Activated naive CD8-positive, alpha-beta T cell treated with anti-CD3 and anti-CD28 coated beads, Interleukin-2, amount 50 U/mL, for 16 hours (primary cell): ENCODE measurements at regions not wholly inside any gene's neighbourhood (a gene's known extent, or its start where the extent isn't known, plus 50 kb on each side); places are given as distances from the start of the nearest gene placed in this dataset.

Experiments
- DNase-seq: peaks from one replicate; pipeline ENCODE4 v3.0.0-alpha.2; 2020; ENCODE audit warnings: low read depth, low spot score

DNA sequence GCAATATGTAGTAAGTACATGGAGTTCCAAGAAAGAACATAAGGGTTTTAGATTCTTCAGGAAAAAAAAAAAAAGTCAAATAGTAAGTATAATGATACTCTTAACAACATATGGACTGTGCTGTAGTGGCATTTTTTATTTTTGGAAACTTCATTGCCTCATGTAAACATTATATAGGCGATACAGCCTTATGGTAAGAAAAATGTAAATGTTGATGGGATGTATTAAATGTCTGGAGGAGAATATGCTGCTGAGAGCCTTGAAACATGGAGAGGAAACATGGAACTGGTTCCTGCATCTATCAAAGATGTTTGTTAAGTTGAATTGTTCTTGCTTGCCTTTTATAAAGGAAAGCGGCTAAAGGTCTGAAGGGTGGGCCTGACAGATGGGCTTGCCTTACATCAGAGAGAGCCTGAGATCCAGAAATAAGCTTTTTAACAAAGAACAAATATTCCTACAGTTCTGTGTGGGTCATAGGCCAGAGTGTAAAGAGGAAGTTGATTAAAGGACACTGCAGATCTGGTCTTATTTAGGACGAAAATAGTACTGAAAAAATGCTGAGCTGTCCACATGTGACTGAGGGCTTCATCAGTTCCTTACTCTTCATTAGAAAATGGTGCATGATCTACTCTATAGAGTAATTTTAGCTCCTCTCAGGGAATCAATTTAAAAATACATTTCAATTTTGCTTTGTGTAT lies 448.1 kb upstream of the DCN start:
- no peak for DNase-seq

DNA sequence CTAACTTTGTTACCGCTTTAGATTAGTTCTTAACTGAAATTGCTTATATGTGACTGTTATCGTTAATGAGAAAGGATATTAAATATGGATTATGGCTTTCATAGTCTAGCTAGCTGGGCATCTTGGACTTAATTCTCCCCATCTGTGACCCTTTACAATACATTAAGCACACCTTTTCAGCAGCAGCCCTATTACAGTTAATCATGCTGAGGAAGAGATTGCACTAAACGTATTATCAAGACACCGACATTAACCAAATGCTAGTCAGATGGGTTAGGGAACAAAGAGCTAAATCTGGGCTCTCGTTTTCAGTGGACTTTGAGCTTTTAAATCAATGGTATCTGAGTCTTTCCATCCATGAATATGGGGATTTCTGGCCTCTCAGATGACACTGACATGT lies 447.5 kb upstream of the DCN start:
- DNase-seq, result no peak

DNA sequence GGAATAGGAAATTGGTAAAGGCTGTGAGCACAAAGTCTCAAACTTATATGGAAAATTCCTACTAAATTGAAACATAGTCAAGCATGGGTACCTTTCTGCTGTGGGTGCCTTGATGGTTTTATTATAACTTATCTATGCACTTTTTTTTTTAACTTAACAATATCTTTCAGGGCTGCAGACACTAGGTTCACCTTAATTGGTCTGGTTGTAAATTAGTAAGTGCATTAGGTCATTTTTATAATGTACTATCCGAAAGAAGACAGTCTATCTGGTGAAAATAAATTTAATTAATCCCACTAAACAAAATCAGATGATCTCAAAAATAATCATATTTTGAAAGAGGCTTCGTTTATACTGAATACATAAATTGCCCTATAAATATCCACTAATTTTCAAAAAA lies 446.8 kb upstream of the DCN start:
- DNase-seq, result no peak

DNA sequence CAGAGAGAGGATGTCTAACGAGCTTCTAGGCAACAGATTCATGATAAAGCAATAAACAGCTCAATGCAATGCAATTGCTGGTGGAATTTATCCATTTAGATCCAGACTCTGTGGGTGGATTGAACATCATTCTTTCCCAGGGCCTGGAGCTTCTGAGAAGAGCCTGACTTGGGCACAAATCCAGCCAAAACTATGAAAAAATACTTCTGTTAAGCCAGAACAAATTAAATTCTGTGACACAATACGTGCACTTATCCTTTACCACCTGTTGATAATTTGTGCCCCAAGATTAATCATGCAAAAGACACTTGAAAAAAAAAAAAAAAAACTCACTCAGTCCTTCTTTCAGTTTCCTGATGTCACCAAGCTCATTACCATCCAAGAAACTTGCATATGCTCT lies 446.0 kb upstream of the DCN start:
- DNase-seq, result no peak

DNA sequence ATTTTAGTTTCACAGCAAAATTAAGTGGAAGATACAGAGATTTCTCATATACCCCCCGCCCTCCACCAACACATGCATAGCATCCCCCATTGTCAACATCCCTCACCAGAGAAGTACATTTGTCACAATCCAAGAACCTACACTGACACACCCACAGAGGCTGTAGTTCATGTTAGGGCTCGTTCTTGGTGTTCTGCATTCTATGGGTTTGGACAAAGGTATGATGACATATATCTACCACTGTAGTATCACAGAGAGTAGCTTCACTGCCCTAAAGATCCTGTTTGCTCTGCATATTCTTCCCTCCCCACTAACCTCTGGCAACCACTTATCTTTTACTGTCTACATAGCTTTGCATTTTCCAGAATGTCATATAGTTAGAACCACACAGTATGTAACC lies 444.6 kb upstream of the DCN start:
- DNase-seq, result no peak

DNA sequence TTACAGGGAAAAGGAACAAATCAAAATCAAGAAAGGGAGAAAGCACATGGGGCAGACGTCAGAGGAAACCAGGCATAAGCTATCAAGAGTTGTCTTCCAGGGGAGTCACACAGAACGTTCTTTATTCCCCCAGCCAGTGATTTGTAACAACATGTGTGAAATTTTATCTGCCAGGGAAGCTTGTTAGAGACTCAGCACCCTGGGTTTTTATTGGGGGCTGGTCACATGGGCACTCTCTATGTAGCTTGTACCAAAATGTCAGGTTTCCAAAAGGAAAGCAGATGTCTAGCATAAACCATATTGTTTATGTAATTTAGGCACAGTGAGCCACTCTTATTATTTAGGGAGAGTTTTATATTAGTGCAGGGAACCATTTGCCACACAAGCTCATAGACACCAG lies 440.4 kb upstream of the DCN start:
- no peak for DNase-seq

DNA sequence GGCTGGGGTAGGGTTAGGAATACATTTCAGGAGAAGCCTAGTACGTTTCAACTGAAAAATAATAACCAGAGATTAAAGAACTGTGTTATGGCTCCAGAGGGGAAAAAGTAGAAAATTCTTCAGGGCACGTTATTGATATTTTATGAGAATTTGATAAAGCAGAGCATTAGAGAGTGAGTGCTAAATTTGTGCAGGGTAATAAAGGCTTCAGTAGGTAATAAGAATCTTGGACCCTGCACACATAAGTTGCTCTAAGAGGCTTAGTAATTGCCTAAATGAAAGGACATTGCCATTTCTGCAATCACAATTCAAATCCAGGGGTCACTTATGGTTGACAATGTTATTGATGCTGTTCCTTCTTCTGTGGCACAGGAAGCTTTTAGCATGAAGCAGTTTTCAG lies 439.4 kb upstream of the DCN start:
- DNase-seq, result no peak

DNA sequence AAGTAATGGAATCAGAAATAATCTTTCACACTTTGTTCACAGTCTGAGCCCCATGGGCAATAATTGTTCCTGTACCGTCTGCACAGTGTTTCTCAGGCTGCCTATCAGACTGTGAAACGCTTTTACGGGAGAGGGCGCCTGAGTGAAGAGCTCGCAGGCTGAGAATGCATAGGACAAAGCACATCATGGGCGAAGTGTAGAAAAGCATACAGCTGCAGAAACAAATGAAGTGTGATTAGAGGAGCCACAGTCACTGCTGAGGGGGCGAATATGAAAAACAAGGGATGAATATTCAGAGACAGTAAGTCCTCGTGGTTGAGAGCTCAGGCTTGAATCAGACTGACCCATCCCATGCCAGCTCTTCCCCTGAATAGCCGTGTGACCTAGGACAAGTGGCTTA lies 438.4 kb upstream of the DCN start:
- no peak for DNase-seq

DNA sequence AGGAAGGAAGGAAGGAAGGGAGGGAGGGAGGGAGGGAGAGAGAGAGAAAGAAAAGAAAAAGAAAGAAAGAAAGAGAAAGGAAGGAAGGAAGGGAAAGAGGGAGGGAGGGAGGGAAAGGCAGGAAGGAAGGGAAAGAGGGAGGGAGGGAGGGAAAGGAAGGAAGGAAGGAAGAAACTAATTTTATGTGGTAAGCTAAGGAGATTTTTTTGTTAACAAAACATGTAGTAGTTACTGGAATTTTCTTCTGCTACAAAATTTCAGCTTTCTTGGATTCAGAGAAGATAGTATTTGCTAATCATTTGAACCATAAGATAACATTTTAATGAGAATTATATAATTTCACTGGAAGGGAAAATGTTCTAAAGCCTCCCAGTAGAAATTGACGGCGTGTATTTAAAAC lies 437.8 kb upstream of the DCN start:
- no peak for DNase-seq

DNA sequence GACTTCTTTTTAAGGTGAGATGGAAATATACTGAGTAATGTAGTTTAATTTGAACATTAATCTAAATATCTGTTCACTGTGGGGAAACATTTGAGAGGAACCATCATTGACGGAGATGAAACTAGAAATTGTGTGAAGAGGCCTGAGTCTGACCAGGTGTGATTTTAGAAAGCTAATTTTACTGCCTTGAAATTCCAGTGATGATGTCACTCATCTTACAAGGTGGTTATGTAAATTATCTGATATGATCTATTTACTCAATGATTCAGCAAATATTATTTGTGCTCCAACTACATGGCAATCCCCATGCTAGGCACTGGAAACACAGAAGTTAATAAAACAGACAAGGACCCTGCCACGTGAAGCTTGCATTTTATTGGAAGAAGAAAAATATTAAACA lies 435.7 kb upstream of the DCN start:
- DNase-seq, result no peak

DNA sequence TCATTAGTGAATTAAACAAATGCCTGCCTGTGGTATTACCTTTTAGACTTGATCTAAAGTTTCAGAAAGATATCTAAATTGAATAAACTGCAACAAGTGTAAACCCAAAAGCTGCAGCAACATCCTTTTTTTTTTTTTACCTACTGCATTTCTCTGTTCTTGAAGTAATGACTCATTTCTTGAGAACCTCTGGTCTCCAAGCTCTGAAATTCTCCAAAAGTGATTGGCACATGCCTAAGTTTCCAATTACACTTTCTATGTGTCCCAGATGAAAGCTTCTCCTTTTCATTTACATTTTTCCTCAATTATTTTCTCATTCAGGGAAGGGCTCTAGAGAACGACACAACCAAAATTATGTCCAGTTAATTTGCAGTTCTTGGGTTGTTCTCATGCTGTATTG lies 435.2 kb upstream of the DCN start:
- DNase-seq, result no peak

DNA sequence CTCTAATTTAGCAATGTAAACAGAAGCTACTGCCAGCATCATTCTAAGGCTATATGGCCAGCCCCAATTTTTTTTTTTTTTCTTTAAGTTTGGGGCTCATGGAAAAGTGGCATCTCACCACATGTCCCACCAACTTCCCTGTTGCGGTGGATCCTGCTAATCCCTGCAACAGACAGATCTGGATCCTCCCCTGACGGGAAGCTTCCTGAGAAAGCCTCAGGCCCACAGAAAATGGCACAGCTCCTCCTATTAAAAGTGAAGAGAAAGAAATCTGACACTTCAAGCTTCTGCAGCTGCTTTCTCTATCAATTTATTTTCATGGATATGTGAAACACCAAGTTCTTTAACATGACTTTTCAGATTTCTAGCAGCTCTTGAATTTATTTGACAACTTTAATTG lies 433.8 kb upstream of the DCN start:
- DNase-seq, result no peak

DNA sequence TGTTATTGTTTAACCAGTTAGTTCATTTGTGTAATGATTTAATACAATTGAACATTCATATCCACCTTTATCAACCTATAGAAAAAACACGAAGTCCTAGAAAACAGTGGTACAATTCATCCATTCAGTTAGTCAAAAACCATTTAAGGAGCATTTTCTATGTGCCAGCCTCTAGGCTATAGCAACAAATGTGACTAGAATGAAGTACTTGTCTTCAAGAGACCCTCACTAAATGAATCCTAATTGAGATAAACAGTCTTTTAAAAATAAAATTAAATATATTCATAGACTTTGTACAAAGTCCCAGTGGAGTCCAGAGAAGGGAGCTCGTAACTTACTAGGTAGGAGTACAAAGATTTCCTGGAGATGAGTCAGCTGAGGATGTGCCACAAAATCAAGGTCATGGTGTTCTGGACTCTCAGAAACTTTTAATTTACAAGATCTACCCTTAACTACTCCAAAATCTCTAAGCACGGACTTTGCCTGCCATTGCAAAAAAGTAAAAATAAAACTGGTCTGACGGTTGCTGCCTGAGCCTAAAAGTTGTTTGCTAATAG lies 430.7 kb upstream of the DCN start:
- no peak for DNase-seq

DNA sequence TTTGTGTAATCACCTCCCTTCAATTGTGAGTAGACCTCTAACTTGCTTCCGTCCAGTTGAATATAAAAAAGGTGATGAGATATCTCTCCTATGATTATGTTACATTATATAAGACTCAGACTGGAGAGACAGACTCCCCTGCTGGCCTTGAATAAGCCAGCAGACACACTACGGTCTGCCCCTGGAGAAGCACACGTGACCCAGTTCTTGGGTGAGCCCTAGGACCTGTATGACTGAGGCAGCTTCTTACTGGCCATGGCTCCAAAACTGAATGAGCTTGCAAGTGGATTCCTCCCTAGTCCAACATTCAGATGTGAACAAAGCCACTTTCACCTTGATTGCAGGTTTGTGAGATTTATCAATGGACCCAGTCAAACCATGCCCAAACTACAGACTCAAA lies 427.9 kb upstream of the DCN start:
- DNase-seq, result no peak

DNA sequence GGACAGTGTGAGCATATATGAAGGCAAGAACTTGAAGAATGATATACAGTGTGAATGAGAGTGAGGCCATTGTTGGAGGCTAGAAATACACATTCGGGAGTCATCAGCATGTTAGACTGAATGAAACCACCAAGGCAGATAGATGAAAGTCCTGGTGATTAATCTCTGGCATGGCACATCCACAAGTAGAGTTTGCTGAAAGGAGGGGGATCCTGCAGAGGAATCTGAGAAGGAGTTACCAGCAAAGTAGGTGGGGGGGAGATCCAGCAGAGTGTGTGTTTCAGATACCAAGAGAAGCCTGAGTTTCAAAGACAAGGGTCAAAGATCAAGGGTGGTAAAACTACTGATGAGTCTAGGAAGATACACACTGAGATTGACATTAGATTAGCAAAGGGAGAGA lies 426.7 kb upstream of the DCN start:
- DNase-seq, result no peak

DNA sequence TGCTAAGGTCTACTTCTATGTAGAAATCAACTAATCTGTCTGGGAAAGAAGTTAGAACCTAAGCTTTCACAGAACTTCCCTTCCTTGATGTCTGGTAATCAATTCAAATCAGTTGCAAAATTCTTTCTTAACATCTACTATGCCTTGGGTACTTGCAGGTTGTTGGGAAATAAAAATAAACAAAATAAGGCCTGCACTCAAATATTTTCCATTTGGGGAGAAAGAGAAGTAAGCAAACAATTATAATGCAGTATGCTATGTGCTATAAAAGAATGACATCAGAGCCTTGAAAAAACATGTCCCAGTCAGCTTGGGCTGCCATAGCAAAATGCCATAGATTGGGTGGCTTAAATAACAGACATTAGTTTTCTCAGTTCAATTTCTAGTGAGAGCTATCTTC lies 425.9 kb upstream of the DCN start:
- DNase-seq, result no peak

DNA sequence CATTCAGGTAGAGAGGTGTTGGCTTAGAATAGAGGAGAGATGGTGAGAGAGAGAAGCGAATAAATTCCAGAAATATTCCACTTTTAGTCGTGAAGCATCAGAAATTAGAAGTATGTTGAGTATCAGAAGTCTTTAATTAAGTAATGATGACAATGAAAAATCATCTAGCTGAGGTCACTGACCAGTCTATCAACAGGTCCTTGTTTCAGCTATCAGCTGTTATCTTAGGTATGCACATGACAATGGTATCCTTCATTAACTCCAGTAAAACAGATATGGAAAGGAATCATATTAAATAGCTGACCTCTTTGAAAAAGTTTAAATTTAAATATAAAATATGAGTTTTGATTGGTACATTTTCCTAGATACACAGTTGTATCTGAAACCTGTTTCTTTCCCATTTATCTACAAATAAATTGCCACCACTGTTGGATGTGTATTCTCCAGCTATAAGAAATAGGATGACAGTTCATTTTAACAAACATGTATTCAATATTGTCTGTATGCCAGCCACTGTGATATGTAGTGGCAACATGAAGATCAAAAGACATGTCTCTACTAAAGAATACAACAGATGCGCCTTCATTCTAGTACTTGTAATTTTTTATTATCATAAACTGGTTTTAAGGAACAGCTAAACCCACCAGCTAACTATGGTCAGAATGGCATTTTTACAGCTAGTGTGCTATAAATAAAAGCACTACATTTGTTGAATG lies 424.2 kb upstream of the DCN start:
- no peak for DNase-seq

DNA sequence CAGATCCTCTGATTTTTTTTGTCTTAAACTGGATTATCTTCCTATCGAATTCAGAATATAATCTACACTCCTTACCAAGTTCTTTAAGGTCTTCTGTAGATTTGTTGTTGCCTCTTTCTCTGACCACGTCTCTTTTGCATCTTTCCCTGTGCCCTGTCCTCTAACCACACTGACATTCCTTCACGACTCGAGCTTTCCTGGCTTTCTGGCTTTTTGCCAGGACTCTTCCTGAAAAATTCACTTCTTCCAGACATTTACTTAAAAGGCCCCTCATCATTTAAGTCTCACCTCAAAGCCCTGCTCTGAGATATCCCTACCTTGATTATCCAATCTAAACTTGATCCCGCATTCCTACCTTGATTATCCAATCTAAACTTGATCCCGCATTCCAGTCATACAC lies 422.3 kb upstream of the DCN start:
- DNase-seq, result no peak

DNA sequence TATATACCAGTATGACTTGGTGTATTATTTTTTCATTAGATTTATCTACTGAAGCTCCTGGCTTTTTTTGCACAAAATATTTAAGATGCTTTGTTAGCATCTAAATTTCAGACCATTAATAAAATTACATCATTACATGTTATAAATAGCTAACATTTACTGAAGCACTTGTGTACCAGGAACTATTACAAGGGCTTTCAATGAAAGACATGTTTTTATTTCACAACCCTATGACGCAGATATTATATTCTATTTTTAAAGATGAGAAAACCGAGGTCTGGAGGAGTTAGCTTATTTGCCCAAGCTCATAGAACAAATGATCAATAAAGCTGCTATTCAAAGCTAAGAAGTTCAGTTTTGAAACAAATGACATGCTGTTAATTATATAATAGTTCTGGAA lies 420.4 kb upstream of the DCN start:
- no peak for DNase-seq

DNA sequence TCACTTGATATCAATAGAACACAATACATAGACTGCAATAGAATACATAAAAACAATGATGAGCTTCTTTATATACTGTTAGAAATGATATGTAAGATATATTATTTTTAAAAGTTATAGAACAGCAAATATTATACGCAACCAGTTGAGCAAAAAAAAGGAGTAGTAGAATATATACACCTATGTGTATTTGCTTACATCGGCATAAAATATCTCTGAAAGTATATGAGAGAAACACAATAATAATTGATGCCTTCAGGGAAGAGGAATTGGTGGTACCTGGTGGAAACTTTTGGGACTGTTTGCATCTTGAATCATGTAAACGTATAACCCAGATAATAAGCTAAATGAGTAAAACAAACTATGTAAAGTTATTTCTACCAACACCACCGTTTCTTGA lies 418.4 kb upstream of the DCN start:
- DNase-seq, result no peak

DNA sequence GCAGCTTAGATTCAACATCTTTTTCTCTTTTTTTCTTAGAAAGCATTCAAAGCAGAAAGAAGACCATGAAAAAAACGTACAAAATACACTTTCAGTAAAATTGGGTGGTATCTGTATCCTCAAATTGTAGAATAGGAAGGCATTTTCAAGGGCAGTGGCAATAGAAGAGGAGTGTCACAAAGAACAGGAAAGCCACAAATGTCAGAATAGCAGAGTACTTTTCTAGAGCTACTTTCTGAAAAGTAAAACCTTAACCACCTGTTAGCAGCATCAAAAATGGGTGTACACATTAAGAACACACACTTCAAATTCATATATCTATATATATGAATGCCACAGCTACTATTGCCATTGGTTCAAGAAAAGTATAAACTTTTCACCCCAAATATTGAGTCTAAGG lies 412.1 kb upstream of the DCN start:
- DNase-seq, result no peak

DNA sequence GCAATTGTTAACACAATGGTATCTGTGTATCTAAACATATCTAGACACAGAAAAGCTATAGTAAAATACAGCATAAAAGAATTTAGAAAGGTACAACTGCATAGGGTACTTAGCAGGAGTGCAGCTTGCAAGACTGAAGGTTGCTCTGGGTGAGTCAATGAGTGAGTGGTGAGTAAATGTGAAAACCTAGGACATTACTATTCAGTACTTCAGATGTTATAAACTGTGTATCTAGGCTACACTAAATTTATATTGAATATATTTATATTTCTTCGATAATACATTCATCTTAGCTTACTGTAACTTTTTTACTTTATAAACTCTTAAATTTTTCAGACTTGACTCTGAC lies 409.0 kb upstream of the DCN start:
- DNase-seq, result no peak

DNA sequence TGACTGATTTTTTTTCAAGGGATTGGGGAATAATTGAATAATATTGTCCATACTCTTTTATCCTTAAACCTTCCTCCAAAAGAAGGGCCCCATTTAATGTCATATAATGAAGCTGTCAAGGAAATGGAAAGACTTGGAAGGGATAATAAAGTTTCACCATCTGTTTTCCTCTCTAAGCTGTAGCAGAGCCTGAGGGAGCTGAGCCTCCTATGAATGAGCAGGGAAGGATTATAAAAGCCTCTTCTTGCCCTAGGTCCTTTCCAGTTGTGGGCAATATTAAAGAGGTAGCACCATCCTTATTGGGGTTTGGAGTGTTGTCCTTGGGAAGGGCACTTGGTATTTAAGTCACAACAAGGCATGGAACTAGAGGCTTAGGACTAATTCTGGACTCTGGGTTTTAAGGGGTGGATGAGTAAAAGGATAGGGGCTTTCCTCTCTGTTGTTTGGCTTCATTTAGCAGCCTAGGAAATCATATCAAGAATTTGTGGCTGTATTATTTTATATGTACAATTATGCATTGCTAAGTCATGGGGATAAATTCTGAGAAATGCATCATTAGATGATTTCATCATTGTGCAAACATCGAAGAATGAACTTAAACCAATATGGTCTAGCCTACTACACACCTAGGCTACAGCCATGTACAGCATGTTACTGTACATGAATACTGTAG lies 408.5 kb upstream of the DCN start:
- DNase-seq, result no peak
